HEK293 (cell line): ENCODE measurements at regions not wholly inside any gene's neighbourhood (a gene's known extent, or its start where the extent isn't known, plus 50 kb on each side); places are given as distances from the start of the nearest gene placed in this dataset.

Experiments
- CTCF ChIA-PET: fragments of 350-600 bp; formaldehyde crosslinking; extraction: SDS; loops from one replicate; lab custom pipeline; 2021; ENCODE audit warnings: antibody characterized with exemption; lab: Yijun Ruan, JAX
- POLR2A ChIA-PET: fragments of 300-600 bp; formaldehyde crosslinking; extraction: SDS; loops from one replicate; lab custom pipeline; 2020; ENCODE audit warnings: antibody characterized with exemption, inconsistent platforms; lab: Yijun Ruan, JAX
- H3K27ac ChIP-seq: fragments of 200-500 bp; sonication (Bioruptor generic); 2 replicates; pipeline ENCODE4 v1.5.1; 2014; ENCODE audit warnings: low read depth, low read length, control low read depth, inconsistent platforms; ENCODE audit errors: extremely low read depth
- H3K36me3 ChIP-seq, 2 experiments: fragments of 200-500 bp in 1 of 2; sonication (Bioruptor generic) in 1 of 2; 1 replicate in 1 of 2; 2 replicates in 1 of 2; pipeline ENCODE4 v1.5.1; 2014 to 2017; ENCODE audit warnings: inconsistent platforms in 2 of 2, low read length in 2 of 2; ENCODE audit not compliant: control insufficient read depth in 2 of 2, insufficient read depth in 1 of 2
- H3K4me1 ChIP-seq: fragments of 200-500 bp; sonication (Bioruptor generic); 2 replicates; pipeline ENCODE4 v1.5.1; 2014; ENCODE audit warnings: mild to moderate bottlenecking, low read length, inconsistent platforms; ENCODE audit not compliant: control insufficient read depth, insufficient read depth
- H3K4me3 ChIP-seq: 2 replicates; pipeline ENCODE4 v1.5.1; 2011; ENCODE audit warnings: low read depth, mild to moderate bottlenecking, control low read depth, low read length, moderate library complexity
- H3K9me3 ChIP-seq: fragments of 200-500 bp; sonication (Bioruptor generic); 2 replicates; pipeline ENCODE4 v1.5.1; 2014; ENCODE audit warnings: low read depth, low read length, inconsistent platforms; ENCODE audit not compliant: control insufficient read depth, insufficient read depth
- BCL11B ChIP-seq: fragments of 450-650 bp; formaldehyde crosslinking; IDR thresholded peaks from 2 replicates; pipeline ENCODE4 v1.5.1; 2016; ENCODE audit warnings: low read depth, missing biosample characterization, missing genetic modification characterization
- ELK4 ChIP-seq: IDR thresholded peaks from 2 replicates; pipeline ENCODE4 v1.6.1; 2011; ENCODE audit warnings: mild to moderate bottlenecking, low read depth, low read length, borderline replicate concordance
- FEZF1 ChIP-seq: fragments of 450-650 bp; formaldehyde crosslinking; IDR thresholded peaks from 2 replicates; pipeline ENCODE4 v1.5.1; 2016; ENCODE audit warnings: missing biosample characterization, missing genetic modification characterization
- GFI1B ChIP-seq: fragments of 450-650 bp; formaldehyde crosslinking; IDR thresholded peaks from 2 replicates; pipeline ENCODE4 v1.5.1; 2016; ENCODE audit warnings: missing biosample characterization, missing genetic modification characterization
- IKZF3 ChIP-seq: fragments of 450-650 bp; IDR thresholded peaks from 2 replicates; pipeline ENCODE4 v1.5.0; 2018; ENCODE audit warnings: missing biosample characterization, mild to moderate bottlenecking, missing genetic modification characterization, moderate library complexity
- MYNN ChIP-seq: fragments of 450-650 bp; formaldehyde crosslinking; IDR thresholded peaks from 2 replicates; pipeline ENCODE4 v1.5.1; 2016; ENCODE audit warnings: missing biosample characterization, missing genetic modification characterization, borderline replicate concordance
- PATZ1 ChIP-seq: fragments of 450-650 bp; formaldehyde crosslinking; IDR thresholded peaks from 2 replicates; pipeline ENCODE4 v1.5.1; 2016; ENCODE audit warnings: missing biosample characterization, missing genetic modification characterization
- ZBTB11 ChIP-seq: fragments of 450-650 bp; formaldehyde crosslinking; conservative IDR thresholded peaks from 2 replicates; pipeline ENCODE4 v1.5.1; 2016; ENCODE audit warnings: low read depth, missing biosample characterization, missing genetic modification characterization
- ZBTB17 ChIP-seq: fragments of 450-650 bp; formaldehyde crosslinking; IDR thresholded peaks from 2 replicates; pipeline ENCODE4 v1.5.1; 2016; ENCODE audit warnings: missing biosample characterization, missing genetic modification characterization
- ZBTB48 ChIP-seq: fragments of 450-650 bp; formaldehyde crosslinking; IDR thresholded peaks from 2 replicates; pipeline ENCODE4 v1.5.1; 2016; ENCODE audit warnings: missing biosample characterization, missing genetic modification characterization
- ZNF221 ChIP-seq: fragments of 450-650 bp; formaldehyde crosslinking; IDR thresholded peaks from 2 replicates; pipeline ENCODE4 v1.5.1; 2017; ENCODE audit warnings: missing biosample characterization, missing genetic modification characterization, borderline replicate concordance
- ZNF433 ChIP-seq: fragments of 450-650 bp; formaldehyde crosslinking; IDR thresholded peaks from 2 replicates; pipeline ENCODE4 v1.5.1; 2016; ENCODE audit warnings: missing biosample characterization, missing genetic modification characterization, low read depth
- ZNF560 ChIP-seq: fragments of 450-650 bp; formaldehyde crosslinking; IDR thresholded peaks from 2 replicates; pipeline ENCODE4 v1.5.1; 2017; ENCODE audit warnings: missing biosample characterization, missing genetic modification characterization, borderline replicate concordance
- ZNF792 ChIP-seq: fragments of 450-650 bp; formaldehyde crosslinking; IDR thresholded peaks from 2 replicates; pipeline ENCODE4 v1.5.1; 2016; ENCODE audit warnings: missing biosample characterization, missing genetic modification characterization
- TF ChIP-seq, protein P1 (sequence below): fragments of 450-650 bp; formaldehyde crosslinking; IDR thresholded peaks from 2 replicates; pipeline ENCODE4 v1.5.1; 2016; ENCODE audit warnings: missing biosample characterization, missing genetic modification characterization

- TF ChIP-seq ZNF433 (tag by site-specific recombination) (no peak), IKZF3 (no peak), FEZF1 (no peak), ZNF221 (tag by site-specific recombination) (no peak), ZBTB17 (tag by site-specific recombination) (no peak), ZNF560 (tag by site-specific recombination) (no peak), ZBTB48 (tag by site-specific recombination) (no peak), BCL11B (tag by site-specific recombination) (no peak), ELK4 (no peak), ZBTB11 (no peak), MYNN (tag by site-specific recombination) (no peak), ZNF792 (no peak), GFI1B (tag by site-specific recombination) (no peak)
- CTCF ChIA-PET = no interaction called here
- H3K27ac ChIP-seq = no peak overlapping the region
- H3K4me3 ChIP-seq = no peak overlapping the region
- no peaks in the 10 kb centered on the region for H3K4me1 ChIP-seq
- no peaks in the 10 kb centered on the region for H3K9me3 ChIP-seq
- no peaks in the 10 kb centered on the region for H3K36me3 ChIP-seq
- POLR2A ChIA-PET = no interaction called here
Observed at GRCh38 chr5:112655513-112655912, 82.2 kb upstream of the APC start.

GRCh38 chr5:112656451-112656850 lies 81.2 kb upstream of the APC start:
- H3K36me3 ChIP-seq = no peaks in the 10 kb centered on the region
- H3K4me1 ChIP-seq = no peaks in the 10 kb centered on the region
- H3K27ac ChIP-seq = no peak overlapping the region
- ChIA-PET CTCF (interaction anchor here (0.6 kb wide), 1 partner anchor 99 kb away, joined by 4 read pairs; no protein-coding TSS in a partner anchor), POLR2A (no interaction called here)
- H3K4me3 ChIP-seq = no peak overlapping the region
- no peak for TF ChIP-seq PATZ1 (tag by site-specific recombination)
- TF ChIP-seq, protein P1, sequence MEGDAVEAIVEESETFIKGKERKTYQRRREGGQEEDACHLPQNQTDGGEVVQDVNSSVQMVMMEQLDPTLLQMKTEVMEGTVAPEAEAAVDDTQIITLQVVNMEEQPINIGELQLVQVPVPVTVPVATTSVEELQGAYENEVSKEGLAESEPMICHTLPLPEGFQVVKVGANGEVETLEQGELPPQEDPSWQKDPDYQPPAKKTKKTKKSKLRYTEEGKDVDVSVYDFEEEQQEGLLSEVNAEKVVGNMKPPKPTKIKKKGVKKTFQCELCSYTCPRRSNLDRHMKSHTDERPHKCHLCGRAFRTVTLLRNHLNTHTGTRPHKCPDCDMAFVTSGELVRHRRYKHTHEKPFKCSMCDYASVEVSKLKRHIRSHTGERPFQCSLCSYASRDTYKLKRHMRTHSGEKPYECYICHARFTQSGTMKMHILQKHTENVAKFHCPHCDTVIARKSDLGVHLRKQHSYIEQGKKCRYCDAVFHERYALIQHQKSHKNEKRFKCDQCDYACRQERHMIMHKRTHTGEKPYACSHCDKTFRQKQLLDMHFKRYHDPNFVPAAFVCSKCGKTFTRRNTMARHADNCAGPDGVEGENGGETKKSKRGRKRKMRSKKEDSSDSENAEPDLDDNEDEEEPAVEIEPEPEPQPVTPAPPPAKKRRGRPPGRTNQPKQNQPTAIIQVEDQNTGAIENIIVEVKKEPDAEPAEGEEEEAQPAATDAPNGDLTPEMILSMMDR = no peak
- no peaks in the 10 kb centered on the region for H3K9me3 ChIP-seq
